IMR-90 (cell line): ENCODE measurements at regions not wholly inside any gene's neighbourhood (a gene's known extent, or its start where the extent isn't known, plus 50 kb on each side); places are given as distances from the start of the nearest gene placed in this dataset.

ENCODE experiments used
- ATAC-seq: fragments of 200-7000 bp; cut with Tn5 transposase; 2 replicates; pipeline ENCODE4 v1.9.1; 2020; ENCODE audit warnings: low read depth, mild to moderate bottlenecking, moderate library complexity
- BruUV-seq: library from RNA; stranded (reverse); fragments of 400-500 nt; replicated peaks from 2 replicates; lab custom pipeline; 2021; lab: Mats Ljungman, UMichigan
- CTCF ChIA-PET: fragments of 300-600 bp; formaldehyde crosslinking; extraction: SDS; loops from one replicate; lab custom pipeline; 2021; ENCODE audit warnings: antibody characterized with exemption; lab: Yijun Ruan, JAX
- POLR2A ChIA-PET: fragments of 300-600 bp; sonication (Branson Sonifier 250); formaldehyde crosslinking; loops from one replicate; lab custom pipeline; 2022; ENCODE audit warnings: antibody characterized with exemption; ENCODE audit not compliant: unreplicated experiment; lab: Charles Lee
- DNase-seq: peaks from one replicate; pipeline ENCODE4 v3.0.0; 2013
- H2AFZ ChIP-seq: replicated peaks from 2 replicates; pipeline ENCODE3; 2013; ENCODE audit warnings: low read length, mild to moderate bottlenecking; ENCODE audit not compliant: poor library complexity
- H2AK5ac ChIP-seq: 2 replicates; pipeline ENCODE4 v1.6.1; 2013; ENCODE audit warnings: low read depth, low read length, inconsistent platforms
- H2AK9ac ChIP-seq: replicated peaks from 2 replicates; pipeline ENCODE3; 2013; ENCODE audit warnings: mild to moderate bottlenecking, low read depth, low read length, moderate library complexity; ENCODE audit not compliant: poor library complexity
- H2BK120ac ChIP-seq: 2 replicates; pipeline ENCODE4 v1.6.1; 2013; ENCODE audit warnings: low read depth, low read length, inconsistent platforms
- H2BK15ac ChIP-seq: 3 replicates; pipeline ENCODE4 v1.6.1; 2013; ENCODE audit warnings: low read depth, low read length, inconsistent platforms
- H2BK20ac ChIP-seq: 2 replicates; pipeline ENCODE4 v1.6.1; 2013; ENCODE audit warnings: low read depth, mild to moderate bottlenecking, inconsistent platforms, low read length, moderate library complexity
- H2BK5ac ChIP-seq: 2 replicates; pipeline ENCODE4 v1.6.1; 2013; ENCODE audit warnings: mild to moderate bottlenecking, low read depth, low read length, inconsistent platforms; ENCODE audit not compliant: poor library complexity, severe bottlenecking
- H3K14ac ChIP-seq: replicated peaks from 2 replicates; pipeline ENCODE4 v1.6.1; 2013; ENCODE audit warnings: low read depth, low read length, inconsistent platforms
- H3K18ac ChIP-seq: 2 replicates; pipeline ENCODE4 v1.6.1; 2013; ENCODE audit warnings: low read depth, low read length, control low read depth
- H3K23ac ChIP-seq: 2 replicates; pipeline ENCODE4 v1.6.1; 2013; ENCODE audit warnings: low read depth, low read length, inconsistent platforms
- H3K27ac ChIP-seq: 2 replicates; pipeline ENCODE4 v1.5.1; 2013; ENCODE audit warnings: mild to moderate bottlenecking, control low read depth, low read length; ENCODE audit not compliant: insufficient read depth
- H3K27me3 ChIP-seq: 2 replicates; pipeline ENCODE4 v1.6.1; 2013; ENCODE audit warnings: low read length; ENCODE audit not compliant: control insufficient read depth, insufficient read depth
- H3K36me3 ChIP-seq: 2 replicates; pipeline ENCODE4 v1.6.1; 2013; ENCODE audit warnings: low read length, mixed read lengths; ENCODE audit not compliant: control insufficient read depth, insufficient read depth
- H3K4ac ChIP-seq: 2 replicates; pipeline ENCODE4 v1.6.1; 2013; ENCODE audit warnings: low read depth, low read length, inconsistent platforms
- H3K4me1 ChIP-seq: 2 replicates; pipeline ENCODE4 v1.6.1; 2013; ENCODE audit warnings: low read length, mixed read lengths; ENCODE audit not compliant: control insufficient read depth, insufficient read depth
- H3K4me2 ChIP-seq: 2 replicates; pipeline ENCODE4 v1.6.1; 2013; ENCODE audit warnings: low read depth, mild to moderate bottlenecking, control low read depth, low read length, moderate library complexity
- H3K4me3 ChIP-seq: 2 replicates; pipeline ENCODE4 v1.5.1; 2013; ENCODE audit warnings: low read depth, mild to moderate bottlenecking, control low read depth, low read length, moderate library complexity; ENCODE audit not compliant: insufficient read depth
- H3K56ac ChIP-seq: 2 replicates; pipeline ENCODE4 v1.6.1; 2013; ENCODE audit warnings: low read length, inconsistent platforms; ENCODE audit not compliant: insufficient read depth; ENCODE audit errors: extremely low read depth
- H3K79me1 ChIP-seq, 2 experiments: 2 replicates each; pipeline ENCODE4 v1.6.1; 2013; ENCODE audit warnings: low read length in 2 of 2, inconsistent platforms in 1 of 2, low read depth in 1 of 2
- H3K9ac ChIP-seq: 2 replicates; pipeline ENCODE4 v1.6.1; 2013; ENCODE audit warnings: low read depth, low read length, control low read depth
- H3K9me1 ChIP-seq: 2 replicates; pipeline ENCODE4 v1.6.1; 2013; ENCODE audit warnings: low read length, inconsistent platforms; ENCODE audit not compliant: insufficient read depth
- H3K9me3 ChIP-seq: 2 replicates; pipeline ENCODE4 v1.6.1; 2013; ENCODE audit warnings: low read length; ENCODE audit not compliant: control insufficient read depth, insufficient read depth
- H4K20me1 ChIP-seq: 2 replicates; pipeline ENCODE4 v1.6.1; 2013; ENCODE audit warnings: low read length, inconsistent platforms; ENCODE audit not compliant: insufficient read depth
- H4K5ac ChIP-seq: 2 replicates; pipeline ENCODE4 v1.6.1; 2013; ENCODE audit warnings: mild to moderate bottlenecking, low read depth, low read length, control low read depth
- H4K8ac ChIP-seq, 2 experiments: 2 replicates each; pipeline ENCODE4 v1.6.1; 2013; ENCODE audit warnings: low read depth in 2 of 2, low read length in 2 of 2, control low read depth in 1 of 2, inconsistent platforms in 1 of 2
- H4K91ac ChIP-seq: 2 replicates; pipeline ENCODE4 v1.6.1; 2013; ENCODE audit warnings: low read depth, low read length, inconsistent platforms; ENCODE audit not compliant: insufficient read depth
- BHLHE40 ChIP-seq: fragments of 150-350 bp; IDR thresholded peaks from 2 replicates; pipeline ENCODE4 v1.6.1; 2016; ENCODE audit warnings: mild to moderate bottlenecking, low read depth, low read length
- CEBPB ChIP-seq: IDR thresholded peaks from 2 replicates; pipeline ENCODE4 v1.6.1; 2012; ENCODE audit warnings: low read depth, low read length, improper control_type of control experiment
- CHD1 ChIP-seq: IDR thresholded peaks from 2 replicates; pipeline ENCODE4 v1.6.1; 2012; ENCODE audit warnings: low read depth, low read length, improper control_type of control experiment
- CTCF ChIP-seq: conservative IDR thresholded peaks from 2 replicates; pipeline ENCODE4 v1.5.1; 2012; ENCODE audit warnings: mild to moderate bottlenecking, low read depth, low read length, improper control_type of control experiment
- ELK1 ChIP-seq: fragments of 150-350 bp; IDR thresholded peaks from 2 replicates; pipeline ENCODE4 v1.6.1; 2016; ENCODE audit warnings: low read depth, mild to moderate bottlenecking, low read length, moderate library complexity, borderline replicate concordance
- FOS ChIP-seq: fragments of 150-350 bp; IDR thresholded peaks from 2 replicates; pipeline ENCODE4 v1.6.1; 2016; ENCODE audit warnings: low read depth, low read length
- MAFK ChIP-seq: IDR thresholded peaks from 2 replicates; pipeline ENCODE4 v1.6.1; 2012; ENCODE audit warnings: low read depth, low read length, improper control_type of control experiment
- MAZ ChIP-seq: IDR thresholded peaks from 2 replicates; pipeline ENCODE4 v1.6.1; 2012; ENCODE audit warnings: low read depth, mild to moderate bottlenecking, low read length, improper control_type of control experiment, moderate library complexity, borderline replicate concordance
- MXI1 ChIP-seq: IDR thresholded peaks from 2 replicates; pipeline ENCODE4 v1.6.1; 2012; ENCODE audit warnings: low read depth, mild to moderate bottlenecking, low read length, moderate library complexity, borderline replicate concordance
- NFE2L2 ChIP-seq: fragments of 150-350 bp; IDR thresholded peaks from 2 replicates; pipeline ENCODE4 v1.6.1; 2016; ENCODE audit warnings: low read depth, mild to moderate bottlenecking, low read length
- RCOR1 ChIP-seq: IDR thresholded peaks from 2 replicates; pipeline ENCODE4 v1.6.1; 2012; ENCODE audit warnings: mild to moderate bottlenecking, low read length, improper control_type of control experiment; ENCODE audit not compliant: insufficient replicate concordance
- SMC3 ChIP-seq: fragments of 150-350 bp; IDR thresholded peaks from 2 replicates; pipeline ENCODE4 v1.6.1; 2016; ENCODE audit warnings: low read depth, mild to moderate bottlenecking, antibody characterized with exemption, low read length, moderate library complexity
- USF2 ChIP-seq: fragments of 150-350 bp; IDR thresholded peaks from 2 replicates; pipeline ENCODE4 v1.6.1; 2017; ENCODE audit warnings: mild to moderate bottlenecking, antibody characterized with exemption, low read length, low read depth
- WGBS, 2 experiments: methylation state at CpG; one replicate each; pipeline versions ENCODE4 v1.1.5 to v1.1.7; 2013; ENCODE audit warnings: missing lambda C conversion rate in 2 of 2; ENCODE audit not compliant: insufficient read length in 1 of 2; ENCODE audit errors: extremely low coverage in 2 of 2; 5-methylcytosine and 5-hydroxymethylcytosine counted together
- dilution Hi-C: fragments of 300-500 bp; cut with HindIII; formaldehyde crosslinking; loops from one replicate; pipeline ENCODE4 v1.14.3; 2018; ENCODE audit warnings: low sequenced_read_pairs; ENCODE audit not compliant: unreplicated experiment
- in situ Hi-C: fragments of 300-500 bp; cut with MboI; formaldehyde crosslinking; loops from 3 replicates; pipeline ENCODE4 v1.14.3; 2019; ENCODE audit warnings: low sequenced_read_pairs, inconsistent platforms, mixed read lengths
- intact Hi-C: fragments of 100-400 bp; cut with micrococcal nuclease; formaldehyde crosslinking; loops from 2 replicates; pipeline ENCODE4 v1.10.0; 2022

- Histone ChIP-seq H3K4me1 (no peaks in the 10 kb centered on the region), H2BK5ac (no peak overlapping the region), H3K9me1 (no peaks in the 10 kb centered on the region), H3K4ac (no peak overlapping the region), H3K27ac (no peak overlapping the region), H3K9ac (no peak overlapping the region), H2AK9ac (no peak overlapping the region), H3K18ac (no peak overlapping the region), H3K56ac (no peak overlapping the region), H4K20me1 (no peaks in the 10 kb centered on the region), H3K23ac (no peak overlapping the region), H4K8ac (no peak overlapping the region), H2AK5ac (no peak overlapping the region), H3K9me3 (peaks cover 2% of the 10 kb centered on the region; the same call in 1 of the 2 replicates), H3K14ac (no peak overlapping the region), H2BK20ac (no peak overlapping the region), H2BK120ac (no peak overlapping the region), H3K4me2 (no peak overlapping the region), H4K91ac (no peak overlapping the region), H3K4me3 (no peak overlapping the region), H3K27me3 (peaks cover 10% of the 10 kb centered on the region; the same call in 1 of the 2 replicates), H2AFZ (no peak overlapping the region), H3K36me3 (no peaks in the 10 kb centered on the region), H2BK15ac (no peak overlapping the region), H3K79me1 (no peaks in the 10 kb centered on the region), H4K5ac (no peak overlapping the region)
- BruUV-seq = no TSS peak
- DNase-seq (no peak), ATAC-seq (no peak)
- POLR2A ChIA-PET = no interaction called here
- intact Hi-C loops = no loop called here
- CTCF ChIA-PET = no interaction called here
- dilution Hi-C loops = no loop called here
- in situ Hi-C loops = no loop called here
- no peak for TF ChIP-seq NFE2L2
- TF ChIP-seq CHD1 = no peak
- no peak for TF ChIP-seq CEBPB
- no peak for TF ChIP-seq FOS
- no peak for TF ChIP-seq RCOR1
- TF ChIP-seq SMC3 = no peak
- TF ChIP-seq BHLHE40 = no peak
- no peak for TF ChIP-seq MAFK
- no peak for TF ChIP-seq ELK1
- no peak for TF ChIP-seq CTCF
- no peak for TF ChIP-seq USF2
- no peak for TF ChIP-seq MXI1
- no peak for TF ChIP-seq MAZ
- no CpG with 5 or more reads among the region's 4 CpGs for WGBS, 2 experiments
These were observed 72.9 kb upstream of the NAMPT start for GRCh38 chr7:106357675-106358074.
